ENCODE measurements at regions not wholly inside any gene's neighbourhood (a gene's known extent, or its start where the extent isn't known, plus 50 kb on each side); places are given as distances from the start of the nearest gene placed in this dataset.

GRCh38 chr3:70386846-70387245 is 74.4 kb upstream of the MDFIC2 start:
- TF ChIP-seq CTCF (IDR thresholded peaks at IDR 0.05) (no peak), POLR2A (IDR thresholded peaks at IDR 0.05) (no peak), EP300 (IDR thresholded peaks at IDR 0.05) (no peak)

All from sigmoid colon (tissue), 4 donors.